Kidney epithelial cell (primary cell): ENCODE measurements at regions not wholly inside any gene's neighbourhood (a gene's known extent, or its start where the extent isn't known, plus 50 kb on each side); places are given as distances from the start of the nearest gene placed in this dataset.
A peak's percentile ranks its signal among the peaks of the same experiment; 100 is the strongest.
"Not testable (repeated sequence)": the region's sequence is repeated elsewhere in the genome, so short reads cannot be mapped to it uniquely, and the experiment has no call there.

Experiments
- DNase-seq: peaks from one replicate; pipeline ENCODE4 v3.0.0-alpha.2; 2010; ENCODE audit warnings: low read depth
- H3K27me3 ChIP-seq: 2 replicates; pipeline ENCODE4 v1.6.0; 2011; ENCODE audit warnings: low read length; ENCODE audit not compliant: control insufficient read depth, insufficient read depth
- H3K36me3 ChIP-seq: 2 replicates; pipeline ENCODE4 v1.5.1; 2011; ENCODE audit warnings: low read length; ENCODE audit not compliant: control insufficient read depth, insufficient read depth
- H3K4me3 ChIP-seq: 2 replicates; pipeline ENCODE4 v1.5.1; 2011; ENCODE audit warnings: low read depth, mild to moderate bottlenecking, control low read depth, low read length
- TF ChIP-seq, protein P1 (sequence below): IDR thresholded peaks from 2 replicates; pipeline ENCODE4 v1.5.1; 2011; ENCODE audit warnings: mild to moderate bottlenecking, moderate library complexity, low read length, control low read depth, inconsistent platforms; ENCODE audit not compliant: insufficient read depth, poor library complexity, severe bottlenecking

DNA sequence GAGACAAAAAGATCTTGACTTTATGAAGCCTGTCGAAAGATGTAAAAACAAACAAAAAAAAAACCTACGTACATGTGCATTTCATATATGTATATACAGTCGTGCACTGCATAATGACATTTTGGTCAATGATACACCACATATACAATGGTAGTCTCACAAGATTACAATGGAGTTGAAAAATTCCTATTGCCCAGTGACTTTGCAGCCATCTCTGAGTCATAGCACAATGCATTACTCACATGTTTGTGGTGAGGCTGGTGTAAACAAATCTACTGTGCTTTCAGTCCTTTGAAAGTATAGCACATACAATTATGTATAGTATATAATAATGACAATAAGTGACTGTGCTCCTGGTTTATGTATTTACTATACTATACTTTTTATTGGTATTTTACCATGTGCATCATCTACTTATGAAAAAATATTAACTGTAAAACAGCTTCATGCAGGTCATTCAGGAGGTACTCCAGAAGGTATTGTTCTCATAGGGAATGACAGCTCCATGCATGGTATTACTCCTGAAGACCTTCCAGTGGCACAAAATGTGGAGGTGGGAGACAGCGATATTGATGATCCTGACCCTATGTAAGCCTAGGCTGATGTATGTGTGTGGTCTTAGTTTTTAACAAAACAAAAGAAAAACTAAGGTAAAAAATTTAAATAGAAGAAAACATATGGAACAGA, 73.7 kb upstream of the FST start:
- TF ChIP-seq, protein P1, sequence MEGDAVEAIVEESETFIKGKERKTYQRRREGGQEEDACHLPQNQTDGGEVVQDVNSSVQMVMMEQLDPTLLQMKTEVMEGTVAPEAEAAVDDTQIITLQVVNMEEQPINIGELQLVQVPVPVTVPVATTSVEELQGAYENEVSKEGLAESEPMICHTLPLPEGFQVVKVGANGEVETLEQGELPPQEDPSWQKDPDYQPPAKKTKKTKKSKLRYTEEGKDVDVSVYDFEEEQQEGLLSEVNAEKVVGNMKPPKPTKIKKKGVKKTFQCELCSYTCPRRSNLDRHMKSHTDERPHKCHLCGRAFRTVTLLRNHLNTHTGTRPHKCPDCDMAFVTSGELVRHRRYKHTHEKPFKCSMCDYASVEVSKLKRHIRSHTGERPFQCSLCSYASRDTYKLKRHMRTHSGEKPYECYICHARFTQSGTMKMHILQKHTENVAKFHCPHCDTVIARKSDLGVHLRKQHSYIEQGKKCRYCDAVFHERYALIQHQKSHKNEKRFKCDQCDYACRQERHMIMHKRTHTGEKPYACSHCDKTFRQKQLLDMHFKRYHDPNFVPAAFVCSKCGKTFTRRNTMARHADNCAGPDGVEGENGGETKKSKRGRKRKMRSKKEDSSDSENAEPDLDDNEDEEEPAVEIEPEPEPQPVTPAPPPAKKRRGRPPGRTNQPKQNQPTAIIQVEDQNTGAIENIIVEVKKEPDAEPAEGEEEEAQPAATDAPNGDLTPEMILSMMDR, result no peak
- H3K27me3 ChIP-seq, result no peaks in the 10 kb centered on the region
- DNase-seq, result peak; percentile 61
- H3K36me3 ChIP-seq, result no peaks in the 10 kb centered on the region
- H3K4me3 ChIP-seq, result no peak overlapping the region

DNA sequence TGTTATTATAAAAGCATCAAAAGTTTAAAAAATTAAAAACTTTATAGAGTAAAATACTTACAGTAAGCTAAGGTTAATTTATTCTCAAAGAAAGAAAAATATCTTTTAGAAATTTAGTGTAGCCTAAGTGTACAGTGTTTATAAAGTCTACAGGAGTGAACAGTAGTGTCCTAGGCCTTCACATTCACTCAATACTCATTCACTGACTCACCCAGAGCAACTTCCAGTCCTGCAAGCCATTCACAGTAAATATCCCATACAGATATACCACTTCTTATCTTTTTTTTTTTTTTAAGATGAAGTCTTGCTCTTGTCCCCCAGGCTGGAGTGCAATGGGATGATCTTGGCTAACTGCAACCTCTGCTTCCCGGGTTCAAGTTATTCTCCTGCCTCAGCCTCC, 73.1 kb upstream of the FST start:
- TF ChIP-seq, protein P1, result no peak
- no peak for DNase-seq
- Histone ChIP-seq H3K4me3 (no peak overlapping the region), H3K27me3 (no peaks in the 10 kb centered on the region), H3K36me3 (no peaks in the 10 kb centered on the region)

DNA sequence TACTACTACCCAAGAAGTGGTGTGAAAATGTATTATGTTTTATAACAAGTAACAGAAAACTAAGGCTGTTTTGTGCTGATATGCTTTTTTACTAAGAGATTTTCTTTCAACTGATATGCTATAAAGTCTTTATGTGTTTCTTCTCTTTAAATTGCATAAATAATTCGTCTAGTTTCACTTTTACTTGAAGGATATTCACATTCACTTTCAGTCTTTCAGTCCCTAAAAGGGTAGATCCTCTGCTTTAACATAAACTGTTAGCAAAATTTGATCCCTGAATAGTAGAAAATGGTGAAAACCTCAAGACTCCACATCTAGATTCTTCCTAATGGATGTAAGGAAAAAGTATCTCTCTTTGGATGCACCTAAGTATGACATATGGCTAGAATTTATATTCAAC, 69.0 kb upstream of the FST start:
- Histone ChIP-seq H3K4me3 (no peak overlapping the region), H3K36me3 (no peaks in the 10 kb centered on the region), H3K27me3 (no peaks in the 10 kb centered on the region)
- TF ChIP-seq, protein P1, result no peak
- DNase-seq, result no peak

DNA sequence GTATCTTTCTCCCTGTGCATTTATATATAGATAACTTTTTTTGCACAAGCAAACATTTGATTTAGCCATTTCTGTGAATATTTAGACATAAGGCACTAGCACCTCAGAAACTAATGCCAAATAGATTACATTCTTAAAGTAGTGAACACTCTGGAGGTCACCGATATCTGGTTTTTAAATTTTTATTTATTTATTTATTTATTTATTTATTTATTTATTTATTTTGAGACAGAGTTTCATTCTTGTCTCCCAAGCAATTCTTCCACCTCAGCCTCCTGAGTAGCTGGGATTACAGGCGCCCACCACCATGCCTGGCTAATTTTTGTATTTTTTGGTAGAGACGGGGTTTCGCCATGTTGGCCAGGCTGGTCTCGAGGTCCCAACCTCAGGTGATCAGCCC, 67.9 kb upstream of the FST start:
- DNase-seq, H3K36me3 ChIP-seq, H3K4me3 ChIP-seq, H3K27me3 ChIP-seq: not testable (repeated sequence)

DNA sequence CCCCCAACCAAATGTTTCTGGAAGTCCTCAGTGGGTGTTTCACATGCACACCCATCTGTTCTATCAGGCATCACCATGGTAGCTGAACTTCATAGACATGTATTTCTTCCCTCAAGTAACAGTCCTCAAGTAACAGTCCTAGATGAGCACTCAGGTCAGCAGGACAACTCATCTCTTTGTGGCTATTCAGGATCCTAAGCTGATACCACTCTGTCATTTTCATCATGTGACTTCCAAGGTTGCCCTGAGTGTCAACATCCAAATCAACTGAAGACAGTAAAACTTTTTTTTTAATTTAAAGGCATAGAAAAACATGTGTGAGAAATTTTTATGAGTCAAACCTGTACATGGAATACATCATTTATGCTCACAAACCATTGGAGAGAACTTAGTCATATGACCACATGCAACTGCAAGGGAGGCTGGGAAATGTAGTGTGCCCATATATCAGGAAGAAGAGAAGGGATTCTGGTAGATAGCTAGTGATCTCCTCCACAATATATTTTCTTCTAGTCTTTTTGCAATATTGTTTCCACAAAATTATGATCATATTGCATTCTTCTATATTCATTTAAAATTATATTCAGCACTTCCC, 64.2 kb upstream of the FST start:
- no peak for DNase-seq
- no peaks in the 10 kb centered on the region for H3K36me3 ChIP-seq
- TF ChIP-seq, protein P1, result no peak
- no peak overlapping the region for H3K4me3 ChIP-seq
- no peaks in the 10 kb centered on the region for H3K27me3 ChIP-seq

DNA sequence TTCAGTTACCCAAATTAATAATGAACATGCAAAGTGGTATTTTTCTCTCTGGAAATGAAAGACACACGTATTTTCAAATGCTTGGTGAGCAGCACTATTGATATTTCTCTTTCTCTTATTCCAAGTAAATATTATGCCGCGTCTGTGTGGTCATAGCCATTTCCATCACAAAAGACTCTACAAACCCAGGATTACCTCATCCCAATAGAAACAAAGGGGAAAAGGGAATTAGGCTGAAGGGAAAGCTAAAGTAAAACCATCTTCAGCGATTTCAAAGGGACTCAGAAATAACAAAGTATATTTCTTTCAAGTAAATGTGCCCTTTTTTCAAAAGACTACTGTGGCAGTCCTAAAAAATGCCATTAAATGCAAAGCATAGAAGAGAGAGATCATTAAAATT, 62.0 kb upstream of the FST start:
- Histone ChIP-seq H3K4me3 (no peak overlapping the region), H3K36me3 (no peaks in the 10 kb centered on the region), H3K27me3 (no peaks in the 10 kb centered on the region)
- TF ChIP-seq, protein P1, result no peak
- no peak for DNase-seq
